Left kidney (tissue), 1 donor: ENCODE measurements at regions not wholly inside any gene's neighbourhood (a gene's known extent, or its start where the extent isn't known, plus 50 kb on each side); places are given as distances from the start of the nearest gene placed in this dataset.

Experiments
- DNase-seq: peaks from one replicate; pipeline ENCODE4 v3.0.0-alpha.2; 2013

DNA sequence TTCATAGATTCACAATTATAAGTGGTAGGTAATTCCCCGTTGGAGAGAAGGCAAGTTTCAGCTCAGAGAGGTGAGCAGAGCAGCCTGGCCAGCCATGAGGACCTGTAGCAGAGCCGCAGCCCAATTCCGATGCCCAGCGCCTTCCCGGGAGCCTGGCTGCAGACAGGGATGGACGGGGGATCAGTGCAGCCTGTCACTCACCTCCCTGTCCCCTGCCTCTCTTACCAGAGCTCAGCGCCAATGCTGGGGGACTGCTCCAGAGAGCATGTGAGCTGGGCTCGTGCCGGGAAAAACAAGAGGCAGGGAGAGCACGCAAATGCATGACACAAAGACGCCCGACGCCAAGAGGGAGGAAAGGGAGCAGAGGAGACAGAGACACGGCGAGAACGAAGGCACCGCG lies 231.9 kb downstream of the BCL11B start:
- DNase-seq: no peak

DNA sequence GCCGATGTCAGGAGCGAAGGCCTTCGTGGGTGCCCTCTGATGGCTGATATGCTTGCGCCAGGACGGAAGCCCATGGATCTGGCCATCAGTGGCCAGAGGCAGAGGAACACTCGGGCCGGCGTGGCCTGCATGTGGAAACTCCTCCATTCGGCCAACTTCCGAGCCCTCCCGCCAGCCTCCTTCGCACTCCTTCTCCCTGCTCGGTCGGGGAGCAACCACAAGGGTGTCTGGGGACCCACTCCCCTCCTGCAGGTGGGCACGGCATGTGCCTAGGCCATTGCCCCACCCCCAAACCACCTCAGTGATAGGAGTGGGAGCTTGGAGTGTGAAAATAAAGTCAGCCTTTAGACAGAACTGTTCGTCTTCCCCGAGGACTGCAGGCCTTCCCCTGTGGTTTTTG lies 231.3 kb downstream of the BCL11B start:
- DNase-seq: no peak

DNA sequence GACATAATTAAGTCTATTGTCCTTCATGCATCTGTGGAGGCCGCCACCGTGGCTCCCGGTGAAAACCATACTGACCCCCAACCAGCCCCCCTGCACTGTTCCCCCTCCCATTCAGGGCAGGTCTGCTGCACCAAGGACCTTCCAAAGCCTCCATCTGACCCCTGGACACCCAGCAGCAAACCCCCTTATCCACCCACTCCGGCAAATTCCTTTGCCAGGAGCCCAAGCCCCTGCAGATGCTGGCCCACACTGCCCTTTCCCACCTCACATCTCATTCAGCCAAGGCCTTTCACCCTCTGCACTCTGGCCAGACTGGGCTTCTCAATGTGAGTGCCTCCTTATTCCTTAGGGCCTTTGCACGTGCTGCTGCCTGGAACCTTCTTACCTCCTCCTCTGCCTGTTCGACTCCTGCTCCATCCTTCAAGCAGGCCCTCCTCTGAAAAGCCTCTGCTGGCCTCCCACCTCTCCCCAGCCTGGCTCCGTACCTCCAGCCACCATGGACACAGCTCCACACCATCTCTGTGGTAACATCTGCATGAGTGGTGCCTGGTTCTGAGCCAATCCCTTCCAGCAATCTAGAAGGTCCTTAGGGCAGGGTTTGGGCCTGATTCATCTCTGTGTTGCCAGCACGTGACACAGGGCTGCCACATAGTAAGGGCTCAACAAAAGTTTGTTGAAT lies 230.7 kb downstream of the BCL11B start:
- no peak for DNase-seq

DNA sequence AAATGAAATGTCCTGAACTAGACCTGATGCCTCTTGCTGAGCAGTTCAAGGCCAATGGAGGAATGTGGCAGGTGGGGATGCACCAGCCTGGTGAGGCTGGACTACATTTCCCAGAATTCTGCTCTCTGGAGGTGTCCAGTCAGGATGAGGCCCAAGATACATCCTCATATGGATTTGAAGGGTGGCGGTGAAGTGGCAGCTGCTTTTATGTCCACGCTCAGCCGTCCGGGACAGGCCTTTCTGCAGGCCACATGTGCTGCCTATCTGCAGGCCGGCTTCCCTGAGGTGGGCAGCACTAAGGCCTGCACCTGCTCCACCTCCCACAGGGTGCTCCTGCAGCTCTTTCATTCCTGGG lies 230.2 kb downstream of the BCL11B start:
- no peak for DNase-seq

DNA sequence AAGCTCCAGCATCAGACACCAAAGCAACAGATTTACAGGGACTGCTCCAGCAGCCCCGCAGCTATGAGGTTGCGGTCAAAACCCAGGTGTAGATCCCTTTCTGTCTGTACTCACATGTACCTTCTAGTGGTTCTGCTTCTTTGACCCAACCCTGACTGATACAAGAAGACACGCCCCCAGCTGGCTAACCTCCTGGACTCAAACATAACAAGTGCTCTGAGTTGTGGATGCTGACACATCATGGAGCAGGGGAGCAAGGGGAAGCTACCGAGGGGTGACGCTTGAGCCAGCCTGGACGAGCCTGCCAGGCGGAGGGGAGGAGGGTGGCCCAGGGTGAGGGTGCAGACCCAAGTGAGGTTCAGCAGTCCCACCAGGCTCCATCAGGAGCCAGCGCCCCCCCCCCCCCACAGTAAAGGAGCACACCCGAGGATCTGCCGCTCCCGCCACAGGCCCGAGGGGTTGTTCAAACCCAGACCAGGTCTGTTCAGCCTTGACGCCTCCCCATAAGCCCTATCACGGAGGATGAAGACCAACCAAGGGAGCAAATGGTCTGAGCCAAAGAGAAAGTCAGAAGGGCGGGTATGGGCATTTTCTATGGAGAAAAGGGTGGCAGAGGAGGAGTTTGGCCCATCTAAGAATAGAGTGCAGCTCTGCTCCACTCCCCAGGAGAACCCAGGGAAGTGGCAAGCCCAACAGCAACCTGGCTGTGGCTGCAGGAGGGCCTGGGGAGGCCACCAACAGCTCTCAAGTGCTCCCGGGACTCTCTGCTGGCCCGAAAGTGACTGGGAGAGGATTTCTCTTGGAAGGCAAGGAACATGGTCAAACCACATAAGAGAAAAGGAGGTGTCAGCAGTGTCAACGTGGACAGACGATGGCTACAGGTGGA lies 229.4 kb downstream of the BCL11B start:
- DNase-seq: no peak

DNA sequence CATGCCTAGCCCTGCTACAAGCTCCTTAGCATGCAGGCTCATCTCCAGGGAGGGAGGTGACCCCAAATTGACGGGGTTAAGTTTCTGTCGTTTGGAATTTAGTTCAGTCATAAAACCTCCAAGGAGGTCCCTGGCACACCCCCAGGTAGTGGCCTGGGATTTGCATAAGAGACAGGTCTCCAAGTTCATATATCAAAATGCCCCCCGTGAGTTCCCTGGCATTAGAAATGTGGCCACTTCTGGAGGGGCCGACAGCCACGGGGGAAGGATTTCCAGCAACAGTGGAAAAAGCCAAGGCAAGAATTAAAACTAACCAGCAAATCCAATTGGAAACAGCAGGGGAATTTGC lies 228.8 kb downstream of the BCL11B start:
- DNase-seq: no peak

DNA sequence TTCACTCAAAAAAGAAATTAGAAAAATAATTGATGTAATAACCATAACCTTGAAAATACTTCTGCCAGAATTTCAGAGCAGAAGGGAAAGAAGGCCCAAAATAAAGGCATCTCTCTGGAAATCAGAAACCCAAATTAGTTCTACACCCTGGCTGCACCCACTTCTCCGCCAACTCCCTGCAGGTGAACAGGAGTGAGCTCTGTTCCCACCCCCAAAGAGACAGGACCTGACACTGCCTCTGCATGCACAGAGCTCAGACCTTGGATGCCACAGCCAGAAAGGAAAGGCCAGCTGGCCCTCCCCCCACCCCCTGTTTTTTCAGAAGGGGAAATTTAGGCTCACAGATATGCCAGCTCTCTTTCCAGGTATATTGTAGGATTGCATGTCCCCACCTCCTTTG lies 228.2 kb downstream of the BCL11B start:
- no peak for DNase-seq

DNA sequence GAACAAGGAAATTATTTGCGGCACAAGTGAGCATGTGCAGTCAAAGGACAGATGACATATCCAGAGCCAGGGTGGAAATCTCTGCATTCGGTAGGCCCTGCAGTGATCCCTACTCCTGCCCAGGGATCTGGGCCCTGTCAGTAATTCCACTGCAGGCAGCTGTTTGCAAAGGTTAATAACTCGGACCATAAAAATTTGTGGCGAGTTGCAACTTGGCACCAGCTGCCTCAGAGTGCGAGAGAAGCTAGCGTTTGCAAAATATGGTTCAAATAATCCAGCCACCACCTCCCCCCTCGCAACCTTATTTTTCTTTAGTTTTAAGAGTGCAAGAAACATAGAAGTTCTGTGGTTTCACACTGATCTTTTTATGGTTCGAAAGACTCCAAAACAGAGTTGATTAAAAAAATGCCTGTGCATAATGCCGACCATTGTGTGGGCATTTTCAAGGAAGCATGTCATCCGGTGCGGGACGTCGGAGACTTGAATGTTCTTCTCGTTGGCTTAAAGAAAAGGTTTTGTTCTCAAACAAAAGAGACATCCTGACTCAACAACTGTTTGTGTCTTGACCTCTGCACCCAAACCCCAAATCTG lies 224.5 kb downstream of the BCL11B start:
- DNase-seq: no peak

DNA sequence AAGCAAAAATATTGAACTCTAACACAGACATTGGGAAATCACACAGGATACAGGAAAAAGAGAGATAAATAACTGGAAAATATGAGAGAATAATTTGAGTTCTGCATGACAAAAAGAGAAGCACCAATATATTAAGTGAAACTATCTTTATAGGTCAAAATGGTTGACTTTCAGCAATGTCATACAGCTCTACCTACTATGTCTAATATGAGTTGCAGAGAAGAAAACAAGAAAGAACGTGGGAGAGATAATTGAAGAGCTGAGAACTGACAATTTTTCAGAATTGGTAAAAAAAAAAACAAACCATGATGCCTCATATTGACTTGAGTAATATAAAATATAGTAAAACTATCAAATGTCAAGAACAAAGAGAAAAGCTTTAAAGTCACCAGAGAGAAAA lies 221.7 kb downstream of the BCL11B start:
- no peak for DNase-seq

DNA sequence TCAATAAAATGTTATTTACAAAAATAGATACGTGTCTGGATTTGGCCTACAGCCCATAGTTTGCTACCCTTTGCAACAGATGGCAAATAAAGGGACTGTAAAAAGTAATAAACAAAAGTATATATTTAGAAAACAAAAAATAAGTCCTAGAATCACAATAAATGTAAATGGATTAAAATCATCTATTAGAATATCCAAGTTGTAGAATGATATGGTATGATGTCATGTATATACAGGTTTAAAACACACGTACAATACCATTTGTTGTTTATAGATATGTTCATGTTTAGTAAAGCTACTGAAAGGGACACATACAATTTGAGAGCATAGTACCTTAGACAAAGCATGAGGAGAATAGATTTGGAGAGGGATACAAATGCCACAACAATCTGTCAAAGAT lies 219.5 kb downstream of the BCL11B start:
- DNase-seq: no peak

DNA sequence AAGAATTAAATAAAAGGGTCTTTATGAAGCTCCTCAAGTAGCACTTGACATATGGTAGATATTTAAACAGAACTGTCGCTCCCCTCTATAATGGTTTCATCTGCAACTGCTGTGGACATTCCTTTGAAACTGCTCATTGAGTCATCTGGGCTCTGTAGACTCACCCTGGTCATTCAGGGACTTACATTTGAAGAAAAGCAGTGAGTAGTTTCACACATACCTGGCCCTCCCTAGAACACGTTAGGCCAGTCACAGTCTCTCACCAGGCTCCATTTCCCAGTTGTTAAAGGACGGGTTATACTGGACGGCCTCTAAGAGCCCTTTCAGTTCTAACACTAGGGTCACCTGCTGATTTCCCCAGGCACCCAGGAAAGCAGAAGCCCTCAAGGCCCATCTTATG lies 217.0 kb downstream of the BCL11B start:
- DNase-seq: no peak

DNA sequence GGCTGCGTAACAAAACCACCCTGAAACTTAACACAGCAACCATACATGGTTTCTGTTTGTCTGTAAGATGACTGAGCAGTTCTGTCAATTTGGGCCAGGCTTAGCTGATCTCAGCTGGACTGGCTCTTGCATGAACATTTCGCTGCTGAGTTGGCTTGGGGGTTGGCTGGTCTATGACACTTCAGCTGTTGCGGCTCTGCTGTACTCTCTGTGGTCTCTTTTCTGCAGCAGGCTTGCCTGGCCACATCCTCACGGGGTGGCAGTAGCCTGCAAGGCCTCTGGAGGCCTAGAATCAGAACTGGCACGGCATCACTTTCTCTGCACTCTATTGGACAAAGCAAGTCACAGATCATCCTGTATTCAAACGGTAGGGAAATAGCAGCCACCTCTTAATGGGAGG lies 216.2 kb downstream of the BCL11B start:
- no peak for DNase-seq

DNA sequence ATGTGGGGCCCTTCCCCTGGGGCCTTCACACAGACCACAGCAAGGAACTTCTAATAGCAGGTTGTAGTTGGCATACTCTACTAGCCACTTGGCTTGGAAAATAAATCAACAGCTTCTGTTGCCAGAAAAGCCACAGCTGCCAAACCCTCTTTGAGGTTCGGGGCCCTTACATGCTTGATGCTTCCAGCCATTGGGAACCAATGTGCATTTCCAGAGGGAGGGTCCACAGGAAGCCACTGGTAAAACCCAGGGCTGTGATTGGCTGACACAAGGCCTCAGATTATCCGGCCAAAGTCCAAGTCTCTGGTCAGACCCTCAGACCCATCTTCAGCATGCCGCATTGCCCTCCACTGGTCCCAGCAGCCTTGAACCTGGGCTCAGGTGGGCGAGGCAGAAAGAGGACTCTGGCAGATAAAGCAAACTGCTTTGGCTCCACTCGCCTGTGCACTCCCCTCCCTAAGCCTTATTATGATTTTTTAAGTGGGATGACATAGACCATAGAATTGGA lies 214.4 kb downstream of the BCL11B start:
- no peak for DNase-seq

DNA sequence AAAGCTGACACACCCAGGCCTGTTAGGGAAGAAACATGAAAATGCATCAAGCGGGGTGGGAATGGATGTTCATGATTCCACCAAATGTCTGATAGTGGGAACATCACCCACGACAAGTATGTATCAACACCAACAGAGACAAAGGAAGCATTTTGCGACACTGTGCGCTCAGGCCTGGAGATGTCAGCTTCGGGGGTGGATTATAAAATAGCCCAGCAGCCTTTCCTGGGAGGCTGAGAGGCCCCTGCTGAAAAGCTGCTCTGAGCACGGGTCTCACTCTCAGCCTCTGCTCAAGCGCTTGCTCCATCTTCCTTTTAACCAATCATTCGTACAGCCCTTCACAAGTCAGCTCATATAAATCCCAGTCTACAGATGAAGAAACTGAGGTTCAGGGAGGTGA lies 213.5 kb downstream of the BCL11B start:
- no peak for DNase-seq

DNA sequence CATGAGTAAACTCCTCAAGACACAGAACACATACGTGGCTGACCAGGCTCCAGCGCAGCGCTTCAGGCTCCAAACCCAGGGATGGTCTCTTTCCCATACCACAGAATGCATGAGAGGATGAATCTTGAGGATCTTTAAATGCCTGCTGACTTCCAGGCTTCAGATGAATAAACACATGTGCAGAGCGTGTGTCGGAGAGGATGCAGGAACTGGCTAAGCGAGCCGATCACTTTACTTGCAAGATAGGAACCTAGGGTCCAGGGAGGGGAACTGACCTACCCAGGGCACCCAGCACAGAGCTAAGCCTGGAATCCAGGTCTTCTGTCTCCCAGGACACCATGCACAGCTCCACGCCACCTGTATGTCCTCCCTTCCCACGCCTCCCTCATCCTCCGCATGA lies 209.8 kb downstream of the BCL11B start:
- DNase-seq: no peak

DNA sequence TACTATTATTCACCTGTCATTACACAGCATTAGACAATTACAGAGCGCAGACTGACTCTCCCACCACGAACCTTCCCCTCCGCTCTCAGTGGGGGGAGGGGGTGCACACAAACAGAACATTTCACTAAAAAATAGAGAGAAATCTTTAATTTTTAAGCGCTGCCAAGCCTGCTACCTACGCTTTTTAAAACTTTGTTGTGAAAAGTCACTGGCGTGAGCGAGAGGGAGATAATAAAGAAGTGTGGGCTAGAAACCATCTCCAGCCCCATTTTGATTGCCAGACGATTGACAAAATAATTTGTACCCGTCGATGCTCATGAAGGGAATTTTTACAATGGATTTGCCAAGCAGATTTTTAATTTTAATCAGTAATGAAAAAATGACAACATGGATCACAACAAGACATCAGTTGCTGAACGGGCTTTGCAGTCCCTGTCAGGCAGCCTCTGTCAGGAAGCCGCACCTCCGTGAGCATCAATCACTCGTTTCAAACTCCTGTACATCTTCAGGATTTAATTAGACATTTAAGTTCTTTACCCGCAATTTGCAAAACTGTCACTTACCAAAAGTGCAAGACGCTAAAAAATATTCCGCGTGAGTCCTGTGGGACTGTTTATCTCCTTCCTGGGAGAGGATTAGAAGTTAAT lies 209.1 kb downstream of the BCL11B start:
- DNase-seq: no peak

DNA sequence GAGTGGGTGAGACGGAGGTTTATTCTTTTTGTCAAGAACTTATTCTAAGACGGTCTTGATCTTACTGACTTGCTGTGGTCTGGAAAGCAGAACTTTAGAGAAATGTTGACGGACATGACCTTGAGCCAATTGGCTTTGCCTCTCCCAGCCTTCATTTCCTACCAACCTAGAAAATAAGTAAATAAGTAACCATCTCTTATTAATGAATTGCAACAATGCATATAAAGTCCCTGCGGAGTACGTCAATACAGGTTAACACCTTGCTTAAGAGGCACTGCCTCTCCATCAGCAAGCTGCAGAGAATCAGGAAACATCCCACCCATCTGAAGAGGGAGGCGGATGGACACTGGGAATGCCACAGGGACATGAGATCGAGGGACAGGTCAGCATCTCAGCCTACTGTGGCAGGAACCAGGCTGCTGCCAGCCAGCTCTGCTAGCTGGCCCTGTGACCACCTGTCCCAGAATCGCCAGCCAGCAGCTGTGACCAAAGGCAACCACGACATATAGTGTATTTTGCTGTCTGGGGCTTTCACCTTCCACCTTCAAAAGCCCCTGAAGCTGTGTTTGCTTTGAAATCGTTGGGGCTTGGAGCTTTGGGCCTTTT lies 208.3 kb downstream of the BCL11B start:
- DNase-seq: no peak

DNA sequence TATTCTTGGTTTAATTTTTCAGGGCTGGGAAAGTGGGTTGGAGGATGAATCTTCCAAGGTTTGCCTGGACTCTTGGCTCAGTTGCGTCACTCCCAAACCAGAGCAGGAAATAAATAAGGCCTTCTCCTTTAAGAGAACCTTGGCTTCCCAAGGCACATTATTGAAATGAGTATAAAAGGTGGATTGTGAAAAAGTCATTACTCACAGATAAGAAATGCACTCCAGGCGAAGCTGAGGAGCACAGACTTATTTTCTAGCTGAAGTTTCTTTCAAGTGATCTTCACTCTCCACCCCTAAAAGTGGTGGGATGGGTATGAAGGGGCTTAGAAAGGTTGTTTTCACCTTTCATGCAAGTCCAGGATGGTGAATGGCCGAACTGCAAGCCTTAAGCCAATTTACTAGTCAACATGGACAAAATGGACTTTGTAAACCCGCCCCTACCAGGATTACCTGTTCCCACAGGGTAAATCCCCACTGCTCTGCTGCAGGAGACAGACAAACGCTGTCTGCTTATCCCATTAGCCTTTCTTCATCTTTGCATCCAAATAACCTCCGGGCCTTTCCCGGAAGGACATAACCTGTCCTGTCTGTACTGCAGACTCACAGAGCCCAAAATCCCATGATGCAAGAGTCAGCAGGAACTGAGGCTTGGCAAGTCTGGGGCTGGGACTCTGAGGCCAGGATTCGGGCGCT lies 207.6 kb downstream of the BCL11B start:
- DNase-seq: no peak

DNA sequence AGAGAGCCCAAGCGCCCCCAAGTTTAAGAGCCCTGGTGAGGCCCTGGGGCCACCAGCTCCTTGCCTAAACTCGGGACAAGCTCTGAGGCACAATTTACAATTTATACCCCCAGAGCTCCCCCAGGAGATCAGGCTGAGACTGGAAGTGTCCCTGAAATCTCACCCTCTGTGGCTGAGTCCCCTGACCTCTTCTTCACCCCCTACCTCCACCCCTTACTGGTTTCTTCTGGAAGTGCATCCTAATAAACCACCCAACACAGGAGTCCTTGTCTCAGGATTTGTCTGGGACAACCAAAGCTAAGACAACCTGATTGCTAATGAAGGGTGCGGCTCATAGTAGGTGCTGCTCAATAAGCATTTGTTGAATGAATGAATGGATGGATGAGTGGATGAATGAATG lies 206.4 kb downstream of the BCL11B start:
- no peak for DNase-seq

DNA sequence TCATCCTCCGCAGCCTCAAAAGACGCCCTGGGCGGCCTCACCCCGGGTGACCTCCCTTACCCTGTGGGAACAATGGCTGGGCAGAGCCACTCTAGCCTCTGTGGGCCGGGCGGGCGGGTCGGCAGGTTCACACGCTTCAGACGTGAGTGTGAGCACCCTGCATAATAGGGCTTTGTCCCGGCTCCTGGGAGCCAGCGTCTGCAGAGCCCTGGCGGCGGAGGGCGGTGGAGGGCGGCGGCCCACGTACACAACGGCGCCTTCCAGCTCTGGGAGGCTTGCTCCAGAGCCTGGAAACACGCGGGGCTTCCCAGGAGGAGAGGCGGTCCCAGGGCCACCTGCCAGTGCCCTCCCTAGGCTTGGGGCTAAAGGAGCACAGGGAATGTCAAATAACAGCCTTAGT lies 205.6 kb downstream of the BCL11B start:
- DNase-seq: no peak

DNA sequence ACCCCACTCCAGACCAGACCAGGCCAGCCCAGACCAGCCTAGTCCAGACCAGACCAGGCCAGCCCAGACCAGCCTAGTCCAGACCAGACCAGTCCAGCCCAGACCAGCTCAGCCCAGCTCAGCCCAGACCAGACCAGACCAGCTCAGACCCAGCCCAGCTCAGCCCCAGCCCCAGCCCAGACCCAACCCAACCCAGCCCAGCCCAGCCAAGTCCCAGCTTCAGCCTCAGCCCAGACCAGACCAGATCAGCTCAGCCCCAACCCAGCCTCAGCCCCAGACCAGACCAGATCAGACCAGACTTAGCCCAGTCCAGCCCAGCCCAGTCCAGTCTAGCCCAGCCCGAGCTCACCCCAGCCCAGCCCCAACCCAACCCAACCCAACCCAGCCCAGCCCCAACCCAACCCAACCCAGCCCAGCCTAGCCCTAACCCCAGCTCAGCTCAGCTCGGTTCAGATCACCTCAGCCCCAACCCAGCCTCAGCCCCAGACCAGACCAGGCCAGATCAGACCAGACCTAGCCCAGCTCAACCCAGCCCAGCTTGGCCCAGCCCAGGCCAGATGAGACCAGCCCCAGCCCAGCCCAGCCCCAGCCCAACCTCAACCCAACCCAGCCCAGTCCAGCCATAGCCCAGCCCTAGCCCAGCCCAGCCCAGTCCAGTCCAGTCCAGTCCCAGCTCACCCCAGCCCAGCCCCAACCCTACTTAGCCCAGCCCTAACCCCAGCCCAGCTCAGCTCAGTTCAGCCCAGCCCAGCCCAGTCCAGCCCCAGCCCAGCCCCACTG lies 204.7 kb downstream of the BCL11B start:
- no peak for DNase-seq
